ENCODE measurements at regions not wholly inside any gene's neighbourhood (a gene's known extent, or its start where the extent isn't known, plus 50 kb on each side); places are given as distances from the start of the nearest gene placed in this dataset.
A peak's percentile ranks its signal among the peaks of the same experiment; 100 is the strongest.

- 22 to 26% methylated on average over 10 of the region's 10 CpGs for WGBS, 2 donors
- DNase-seq, result peak; percentile 60 to 68 (median 65)
- no peak for ATAC-seq (ENCODE audit: insufficient read depth, low FRiP score)
- no peak overlapping the region for H3K4me3 ChIP-seq
- no peak overlapping the region for H3K27ac ChIP-seq (ENCODE audit: low read depth in 1 of 2, low read length in 1 of 2)
- H3K27me3 ChIP-seq (ENCODE audit: control insufficient read depth in 3 of 3, insufficient read depth in 3 of 3, low read length in 2 of 3), result peaks cover 0 to 4% (median 0%) of the 10 kb centered on the region in 3 donors
- H3K9me3 ChIP-seq (ENCODE audit: control insufficient read depth in 4 of 4, insufficient read depth in 3 of 4, low read length in 3 of 4), result no peaks in the 10 kb centered on the region
- H3K4me1 ChIP-seq (ENCODE audit: control insufficient read depth in 5 of 5, insufficient read depth in 5 of 5, low read length in 5 of 5), result no peaks in the 10 kb centered on the region
- no peaks in the 10 kb centered on the region for H3K36me3 ChIP-seq (ENCODE audit: control insufficient read depth in 4 of 4, insufficient read depth in 4 of 4, low read length in 4 of 4)
- no peak for TF ChIP-seq CTCF (IDR thresholded peaks at IDR 0.05; ENCODE audit: control extremely low read depth, extremely low read depth)
- no peak overlapping the region for H3K9ac ChIP-seq (ENCODE audit: insufficient read depth in 1 of 2, low read length in 2 of 2)
Observed at GRCh38 chr14:28608851-28609828, 157.4 kb upstream of the FOXG1 start.

DNA sequence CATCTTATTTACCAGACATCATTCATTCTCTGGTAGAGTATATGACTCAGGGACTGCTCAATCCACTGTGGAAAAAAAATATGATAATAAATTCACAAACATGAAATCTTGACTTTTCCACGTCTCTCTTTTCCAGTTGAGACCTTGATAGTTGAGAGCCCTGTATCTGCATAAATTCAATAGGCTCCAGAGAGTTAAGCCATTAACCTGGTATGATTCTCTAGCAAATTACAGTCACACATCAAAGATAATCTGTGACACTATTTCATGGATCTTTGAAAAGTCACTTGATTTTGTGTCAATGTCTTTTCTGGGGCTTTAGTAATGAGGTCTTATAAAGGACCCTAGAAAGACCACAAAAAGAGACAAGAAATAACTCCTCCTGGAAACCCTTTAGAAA is 154.2 kb upstream of the FOXG1 start:
- no peak for TF ChIP-seq CTCF (IDR thresholded peaks at IDR 0.05; ENCODE audit: control extremely low read depth, extremely low read depth)
- ATAC-seq (ENCODE audit: insufficient read depth, low FRiP score) (no peak), DNase-seq (no peak)
- Histone ChIP-seq H3K27ac (ENCODE audit: low read depth in 1 of 2, low read length in 1 of 2) (no peak overlapping the region), H3K9ac (ENCODE audit: insufficient read depth in 1 of 2, low read length in 2 of 2) (no peak overlapping the region), H3K9me3 (ENCODE audit: control insufficient read depth in 4 of 4, insufficient read depth in 3 of 4, low read length in 3 of 4) (no peaks in the 10 kb centered on the region), H3K4me3 (no peak overlapping the region), H3K36me3 (ENCODE audit: control insufficient read depth in 4 of 4, insufficient read depth in 4 of 4, low read length in 4 of 4) (no peaks in the 10 kb centered on the region), H3K27me3 (ENCODE audit: control insufficient read depth in 3 of 3, insufficient read depth in 3 of 3, low read length in 2 of 3) (peaks cover 0 to 4% (median 0%) of the 10 kb centered on the region in 3 donors), H3K4me1 (ENCODE audit: control insufficient read depth in 5 of 5, insufficient read depth in 5 of 5, low read length in 5 of 5) (no peaks in the 10 kb centered on the region)
- 52 to 65% methylated on average over 1 of the region's 1 CpG for WGBS, 2 donors

GRCh38 chr14:28613532-28613931 is 153.1 kb upstream of the FOXG1 start:
- no peaks in the 10 kb centered on the region for H3K4me1 ChIP-seq (ENCODE audit: control insufficient read depth in 5 of 5, insufficient read depth in 5 of 5, low read length in 5 of 5)
- no peaks in the 10 kb centered on the region for H3K36me3 ChIP-seq (ENCODE audit: control insufficient read depth in 4 of 4, insufficient read depth in 4 of 4, low read length in 4 of 4)
- DNase-seq (no peak), ATAC-seq (ENCODE audit: insufficient read depth, low FRiP score) (no peak)
- no peak for TF ChIP-seq CTCF (IDR thresholded peaks at IDR 0.05; ENCODE audit: control extremely low read depth, extremely low read depth)
- H3K9ac ChIP-seq (ENCODE audit: insufficient read depth in 1 of 2, low read length in 2 of 2), result no peak overlapping the region
- no peak overlapping the region for H3K4me3 ChIP-seq
- no peaks in the 10 kb centered on the region for H3K27me3 ChIP-seq (ENCODE audit: control insufficient read depth in 3 of 3, insufficient read depth in 3 of 3, low read length in 2 of 3)
- H3K27ac ChIP-seq (ENCODE audit: low read depth in 1 of 2, low read length in 1 of 2), result no peak overlapping the region
- H3K9me3 ChIP-seq (ENCODE audit: control insufficient read depth in 4 of 4, insufficient read depth in 3 of 4, low read length in 3 of 4), result no peaks in the 10 kb centered on the region
- 73 to 81% methylated on average over 3 of the region's 3 CpGs for WGBS, 2 donors

Data from lung (tissue), 11 donors.